Glomerular visceral epithelial cell (primary cell): ENCODE measurements at regions not wholly inside any gene's neighbourhood (a gene's known extent, or its start where the extent isn't known, plus 50 kb on each side); places are given as distances from the start of the nearest gene placed in this dataset.

Experiments
- DNase-seq: peaks from one replicate; pipeline ENCODE4 v3.0.0-alpha.2; 2016; ENCODE audit errors: extremely low spot score

- DNase-seq: no peak
Observed at GRCh38 chr18:54100920-54101470, 123.5 kb downstream of the MBD2 start.

- DNase-seq: no peak
Observed at GRCh38 chr18:54100466-54100865, 124.0 kb downstream of the MBD2 start.

GRCh38 chr18:54094474-54094873, 130.0 kb downstream of the MBD2 start:
- DNase-seq: no peak

- peak; percentile 60 for DNase-seq
Observed at GRCh38 chr18:54090856-54091255, 133.6 kb downstream of the MBD2 start.

DNA sequence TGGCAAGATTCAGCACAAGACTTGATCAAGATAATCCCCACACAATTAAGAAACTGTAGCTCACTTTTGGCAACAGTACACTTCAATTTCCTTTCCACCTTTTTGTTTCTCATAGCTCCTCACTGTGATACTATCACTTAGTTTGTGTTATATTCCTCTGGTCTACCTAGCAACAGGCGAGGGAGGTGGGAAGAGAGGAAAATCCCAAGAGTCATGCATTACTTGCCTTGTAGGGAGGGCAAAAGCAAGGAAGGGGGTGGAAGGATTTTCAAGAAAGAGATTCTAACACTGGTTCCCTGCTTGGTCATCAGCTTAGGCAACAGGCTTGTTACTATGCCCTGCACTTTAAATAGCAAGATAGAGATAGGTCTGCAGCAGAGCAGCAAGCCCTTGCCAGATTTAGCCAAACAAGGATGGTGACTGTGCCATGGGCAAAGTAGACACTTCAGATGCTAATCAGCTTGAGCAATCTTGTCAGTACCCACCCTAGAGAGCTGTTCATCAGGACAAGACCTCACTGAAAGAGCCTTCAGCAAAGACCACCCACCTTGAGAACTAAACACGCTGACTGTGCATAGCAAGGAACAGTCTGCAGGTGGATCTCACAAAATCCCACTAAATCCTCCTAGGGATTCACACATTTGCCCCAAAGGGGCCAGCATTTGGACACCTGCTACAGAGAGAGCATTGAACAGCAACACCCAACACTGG, 134.6 kb downstream of the MBD2 start:
- DNase-seq: peak; percentile 14

DNA sequence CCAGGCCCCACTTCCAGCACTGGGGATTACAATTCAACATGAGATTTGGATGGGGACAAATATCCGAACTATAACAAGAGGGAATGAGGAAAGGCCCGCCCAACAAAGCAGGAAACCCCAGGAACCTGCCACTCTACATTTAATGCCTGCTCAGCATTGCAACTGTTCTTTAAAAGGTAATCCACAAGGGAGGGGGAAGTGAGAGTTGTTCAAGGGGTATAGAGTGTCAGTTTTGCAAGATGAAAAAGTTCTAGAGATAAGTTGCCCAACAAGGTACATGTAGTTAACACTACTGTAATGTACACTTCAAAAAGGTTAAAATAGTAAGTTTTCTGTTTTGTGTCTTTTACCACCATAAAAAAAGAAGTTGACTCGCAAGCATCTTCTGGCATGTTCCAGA, 137.6 kb downstream of the MBD2 start:
- DNase-seq: no peak

GRCh38 chr18:54086046-54086802, 138.2 kb downstream of the MBD2 start:
- DNase-seq: no peak

- no peak for DNase-seq
Observed at GRCh38 chr18:54080858-54081257, 143.6 kb downstream of the MBD2 start.

DNA sequence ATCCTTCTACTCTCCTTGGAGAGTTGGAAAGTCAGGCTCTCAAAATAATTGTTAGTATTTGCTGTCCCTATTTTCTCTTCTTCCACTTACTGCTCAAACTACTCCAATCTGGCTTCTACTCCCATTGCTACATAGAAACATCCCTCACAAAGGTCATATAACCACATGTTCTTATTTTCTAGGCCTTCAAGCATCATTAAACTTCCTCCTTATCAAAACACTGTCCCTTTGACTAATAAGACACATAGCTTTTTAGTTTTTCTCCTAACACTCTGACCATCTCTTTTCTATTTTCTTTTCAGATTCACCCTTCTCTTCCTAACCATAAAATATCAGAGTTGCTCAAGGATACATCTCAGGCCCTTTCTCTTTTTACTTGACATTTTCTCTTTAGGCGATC, 148.3 kb downstream of the MBD2 start:
- DNase-seq: no peak

DNA sequence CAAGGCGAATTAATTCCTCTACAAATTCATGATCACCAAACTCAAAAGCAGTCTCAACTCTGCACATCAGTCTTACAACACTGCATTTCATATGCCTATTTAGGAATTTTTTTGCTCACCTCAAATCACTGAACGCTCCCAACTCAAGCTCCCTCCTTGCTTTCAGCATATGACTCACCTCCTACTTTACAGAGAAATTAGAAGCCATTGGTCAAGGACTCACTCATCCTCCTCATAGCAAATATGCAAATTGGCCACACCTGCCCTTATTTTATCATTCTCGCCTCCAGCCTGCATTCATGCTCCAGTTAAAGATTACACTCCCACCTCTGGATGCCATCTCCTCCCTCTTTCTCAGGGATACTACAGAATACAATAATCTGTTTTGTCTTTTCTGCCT, 148.8 kb downstream of the MBD2 start:
- no peak for DNase-seq

DNA sequence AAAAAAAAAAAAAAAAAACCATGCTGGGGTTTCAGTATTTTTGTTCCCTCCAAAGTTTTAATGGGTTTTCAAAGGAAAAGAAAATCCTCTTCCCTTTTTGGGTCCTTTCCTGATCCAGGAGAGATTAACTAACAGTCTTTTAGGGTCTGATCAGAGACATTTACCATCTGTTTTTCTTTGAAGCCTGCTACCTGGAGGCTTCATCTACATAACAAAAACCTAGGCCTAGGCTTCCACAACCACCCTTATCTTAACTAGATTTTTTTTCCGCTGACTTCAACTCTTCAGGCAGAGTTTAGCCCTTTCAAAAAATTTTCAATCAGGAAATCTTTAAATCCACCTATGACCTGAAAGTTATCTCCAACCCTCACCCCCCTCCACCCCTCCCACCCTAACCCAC, 154.7 kb downstream of the MBD2 start:
- no peak for DNase-seq

DNA sequence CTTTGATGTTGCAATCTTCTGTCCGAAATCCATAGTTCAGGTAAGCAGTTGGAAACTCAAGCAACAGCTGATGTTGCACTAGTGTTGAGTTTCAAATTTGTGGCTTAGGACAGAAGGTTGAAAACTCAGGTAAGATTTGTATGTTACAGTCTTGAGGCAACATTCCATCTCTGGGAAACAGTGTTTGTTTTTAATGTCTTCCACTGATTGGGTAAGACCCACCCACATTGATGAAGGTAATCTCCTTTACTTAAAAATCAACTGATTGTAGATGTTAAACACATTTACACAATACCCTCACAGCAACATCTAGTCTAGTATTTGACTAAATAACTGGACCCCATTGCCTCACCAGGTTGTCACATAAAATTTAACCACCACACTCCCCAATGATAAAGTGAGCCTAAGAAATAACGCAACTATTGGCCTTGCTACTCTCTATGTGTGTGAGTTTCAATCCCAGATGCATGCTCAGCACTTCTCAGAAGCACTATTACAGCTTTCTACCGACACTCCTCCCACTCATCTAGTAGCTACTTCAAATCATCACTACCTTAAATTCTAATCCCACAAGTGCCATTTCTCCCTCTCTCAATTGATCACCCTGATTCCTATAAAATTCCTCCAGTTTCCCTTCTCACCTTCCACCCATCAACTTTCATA, 164.0 kb downstream of the MBD2 start:
- no peak for DNase-seq

DNA sequence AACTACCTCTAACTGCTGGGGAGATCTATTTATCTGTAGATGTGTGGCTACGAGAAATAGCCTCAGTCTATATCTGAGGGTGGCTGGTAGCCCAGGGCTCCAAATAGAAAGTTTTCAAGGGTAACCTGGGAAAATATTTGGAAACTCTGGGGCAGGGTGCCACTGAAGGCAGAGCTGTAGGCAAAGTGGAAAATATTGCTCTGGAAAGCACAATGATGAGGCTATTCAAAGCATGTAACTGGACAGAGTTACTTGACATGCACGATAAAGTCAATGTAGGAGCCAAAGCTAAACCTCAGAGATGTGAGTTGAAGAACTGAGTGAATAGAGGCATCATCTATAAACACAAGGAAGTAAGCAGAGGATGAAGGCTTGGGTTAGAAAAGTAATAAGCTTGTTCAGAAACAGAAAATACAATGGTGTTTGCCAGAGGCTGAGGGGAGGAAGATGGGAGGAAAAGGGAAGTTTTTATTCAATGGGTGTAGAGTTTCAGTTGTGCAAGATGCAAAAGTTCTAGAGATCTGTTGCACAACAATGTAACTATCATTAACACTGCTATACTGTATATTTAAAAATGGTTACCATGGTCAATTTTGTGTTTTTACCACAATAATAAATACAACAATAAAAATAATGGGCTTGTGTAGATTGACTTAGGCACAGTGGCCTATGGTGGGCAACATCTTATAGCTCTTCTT, 171.6 kb downstream of the MBD2 start:
- no peak for DNase-seq

GRCh38 chr18:54052259-54052658, 172.2 kb downstream of the MBD2 start:
- no peak for DNase-seq

GRCh38 chr18:54043484-54044251, 180.8 kb downstream of the MBD2 start:
- DNase-seq: peak; percentile 10

DNA sequence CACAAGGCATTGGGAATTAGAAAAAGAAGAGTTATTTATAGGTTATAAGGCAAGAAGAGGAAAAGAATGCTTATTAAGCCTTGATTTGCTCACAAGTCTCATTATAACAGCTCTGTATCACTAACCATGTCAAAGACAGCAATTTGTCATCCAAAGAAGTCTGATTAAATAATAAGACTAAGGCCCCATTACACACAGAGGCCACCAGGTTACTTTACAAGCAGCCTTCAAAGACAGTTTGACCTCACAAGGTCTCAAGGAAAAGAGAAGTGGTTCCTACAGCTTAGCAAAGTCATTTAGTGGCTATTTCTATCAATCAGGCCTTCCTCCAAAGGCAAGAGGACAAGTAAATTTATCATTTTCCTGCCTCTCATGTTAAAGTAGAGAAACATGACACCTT, 188.5 kb downstream of the MBD2 start:
- no peak for DNase-seq

- DNase-seq: peak; percentile 62
Observed at GRCh38 chr18:54033052-54033451, 191.4 kb downstream of the MBD2 start.

DNA sequence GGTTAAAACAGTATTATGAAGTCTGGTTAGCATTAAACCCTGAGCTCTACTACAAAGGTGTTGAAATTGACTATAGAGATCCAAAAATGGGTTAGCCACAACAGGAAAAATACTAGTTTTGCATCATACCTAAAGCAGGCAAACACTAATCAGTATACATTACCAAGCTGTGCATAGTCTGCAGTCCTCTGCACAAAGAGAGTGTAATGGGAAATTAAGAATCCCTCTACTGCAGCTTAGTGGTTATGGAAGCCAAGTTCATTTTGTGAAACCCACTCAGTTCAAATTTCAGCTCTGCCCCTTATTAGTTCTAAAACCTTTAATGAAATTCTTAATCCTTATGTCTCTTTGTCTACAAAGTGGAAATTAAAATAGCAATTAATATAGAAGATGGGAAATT, 192.1 kb downstream of the MBD2 start:
- no peak for DNase-seq

- DNase-seq: no peak
Observed at GRCh38 chr18:54031243-54031642, 193.2 kb downstream of the MBD2 start.

GRCh38 chr18:54030434-54030833, 194.0 kb downstream of the MBD2 start:
- DNase-seq: no peak

GRCh38 chr18:54023471-54023870, 201.0 kb downstream of the MBD2 start:
- peak; percentile 33 for DNase-seq
